Activated CD4-positive, alpha-beta T cell treated with anti-CD3 and anti-CD28 coated beads, Interleukin-2, amount 50 U/mL, for 24 hours (primary cell): ENCODE measurements at regions not wholly inside any gene's neighbourhood (a gene's known extent, or its start where the extent isn't known, plus 50 kb on each side); places are given as distances from the start of the nearest gene placed in this dataset.
"Not testable (repeated sequence)": the region's sequence is repeated elsewhere in the genome, so short reads cannot be mapped to it uniquely, and the experiment has no call there.

Source experiments
- DNase-seq, 2 donors: peaks; one replicate each; pipeline ENCODE4 v3.0.0-alpha.2; 2020; ENCODE audit warnings: low read depth in 1 of 2, low spot score in 1 of 2

GRCh38 chr2:236632295-236633218, 62.9 kb downstream of the ACKR3 start:
- no peak for DNase-seq

GRCh38 chr2:236633219-236633570, 63.6 kb downstream of the ACKR3 start:
- no peak for DNase-seq

DNA sequence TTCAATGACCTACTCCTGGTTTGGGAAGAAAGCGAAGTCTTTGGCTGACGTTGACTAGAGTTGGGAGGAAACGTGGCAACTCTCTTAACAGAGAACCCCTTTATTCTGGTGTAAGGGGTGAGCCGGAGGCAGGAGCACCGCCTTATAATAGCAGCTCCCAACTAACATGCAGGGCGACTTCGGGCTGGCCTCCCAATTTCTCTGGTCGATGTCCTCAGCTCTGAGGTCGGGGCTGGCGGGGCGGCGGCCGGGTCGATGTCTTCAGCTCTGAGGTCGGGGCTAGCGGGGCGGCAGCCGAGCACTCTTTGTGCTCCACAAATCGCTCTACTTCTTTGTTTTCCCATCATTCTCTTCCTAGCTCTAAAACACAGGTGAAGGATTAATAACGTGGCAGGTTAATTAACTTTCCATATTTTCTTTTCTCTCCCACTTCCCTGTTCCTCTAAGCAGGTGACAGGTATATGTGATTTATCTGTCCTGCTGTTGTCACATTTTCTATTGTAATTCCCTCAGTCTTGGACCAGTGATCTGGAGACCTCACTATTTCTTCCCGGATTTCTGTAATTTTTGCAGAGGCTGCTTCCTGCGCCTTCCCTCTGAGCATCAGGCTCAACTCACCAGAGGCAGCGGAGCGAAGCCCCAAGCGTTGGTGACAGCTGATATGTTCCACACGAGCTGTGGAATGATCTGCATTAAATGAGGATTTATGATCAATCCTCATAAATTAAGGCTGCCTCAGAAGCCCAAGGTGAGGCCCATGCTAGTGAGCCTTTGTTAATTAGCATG, 64.3 kb downstream of the ACKR3 start:
- no peak for DNase-seq

DNA sequence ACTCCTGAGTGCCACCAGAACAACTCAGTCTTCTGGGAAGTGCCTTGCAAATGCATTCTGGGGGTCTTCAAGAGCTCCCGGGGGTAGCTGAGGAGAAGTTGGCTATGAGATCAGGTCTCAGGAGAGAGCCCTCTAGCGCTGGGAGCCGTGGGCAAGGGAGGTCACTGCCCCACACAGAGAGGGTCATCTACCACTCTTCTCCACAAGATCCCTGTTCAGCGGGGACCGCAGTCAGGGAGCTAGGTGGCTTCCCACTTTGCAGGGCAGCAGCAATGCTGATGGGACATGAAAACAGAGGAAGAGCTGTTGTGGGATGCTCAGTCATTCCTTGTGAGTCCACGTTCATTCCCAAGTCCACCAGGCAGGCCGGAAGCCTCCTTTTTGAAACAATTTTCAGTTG, 66.6 kb downstream of the ACKR3 start:
- DNase-seq = no peak

GRCh38 chr2:236636714-236637470, 67.3 kb downstream of the ACKR3 start:
- DNase-seq = no peak

GRCh38 chr2:236637686-236638569, 68.3 kb downstream of the ACKR3 start:
- DNase-seq = no peak

GRCh38 chr2:236638707-236639106, 69.1 kb downstream of the ACKR3 start:
- no peak for DNase-seq

DNA sequence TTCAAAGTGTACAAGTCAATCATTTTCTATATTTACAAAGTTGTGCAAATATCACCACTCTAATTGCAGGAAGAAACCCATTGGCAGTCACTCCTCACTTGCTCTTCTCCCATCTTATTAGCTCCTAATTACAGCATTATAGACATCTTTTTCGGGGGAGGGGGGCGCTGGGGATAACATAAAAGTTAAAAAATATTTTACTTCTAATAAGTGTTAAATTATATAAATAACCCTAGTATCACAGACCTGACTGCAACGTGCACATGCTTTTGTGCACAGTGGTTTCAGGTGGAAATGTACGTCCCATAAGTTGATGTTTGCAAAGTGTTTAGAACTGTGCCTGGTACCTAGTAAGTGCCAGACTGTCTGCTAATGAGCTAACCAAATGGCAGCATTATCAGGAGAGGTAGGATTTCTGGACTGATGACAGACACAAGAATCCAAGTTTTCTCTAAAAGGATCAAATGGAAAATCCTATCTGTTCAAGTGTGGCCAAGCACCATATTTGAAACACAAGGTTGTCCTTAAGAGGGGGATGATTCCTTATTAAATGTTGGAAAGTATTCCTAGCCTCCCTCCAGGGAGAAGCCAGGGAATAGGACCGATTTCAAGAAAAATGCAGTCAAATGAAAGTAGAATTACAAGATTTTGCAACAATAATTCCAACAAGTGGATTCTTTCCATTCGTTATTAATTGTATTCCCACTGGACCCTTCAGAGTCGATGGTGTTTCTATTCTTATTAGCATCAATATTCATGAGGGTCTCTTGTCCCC, 70.0 kb downstream of the ACKR3 start:
- no peak for DNase-seq

GRCh38 chr2:236641051-236641726, 71.6 kb downstream of the ACKR3 start:
- DNase-seq = no peak

GRCh38 chr2:236642125-236642524, 72.5 kb downstream of the ACKR3 start:
- no peak for DNase-seq

DNA sequence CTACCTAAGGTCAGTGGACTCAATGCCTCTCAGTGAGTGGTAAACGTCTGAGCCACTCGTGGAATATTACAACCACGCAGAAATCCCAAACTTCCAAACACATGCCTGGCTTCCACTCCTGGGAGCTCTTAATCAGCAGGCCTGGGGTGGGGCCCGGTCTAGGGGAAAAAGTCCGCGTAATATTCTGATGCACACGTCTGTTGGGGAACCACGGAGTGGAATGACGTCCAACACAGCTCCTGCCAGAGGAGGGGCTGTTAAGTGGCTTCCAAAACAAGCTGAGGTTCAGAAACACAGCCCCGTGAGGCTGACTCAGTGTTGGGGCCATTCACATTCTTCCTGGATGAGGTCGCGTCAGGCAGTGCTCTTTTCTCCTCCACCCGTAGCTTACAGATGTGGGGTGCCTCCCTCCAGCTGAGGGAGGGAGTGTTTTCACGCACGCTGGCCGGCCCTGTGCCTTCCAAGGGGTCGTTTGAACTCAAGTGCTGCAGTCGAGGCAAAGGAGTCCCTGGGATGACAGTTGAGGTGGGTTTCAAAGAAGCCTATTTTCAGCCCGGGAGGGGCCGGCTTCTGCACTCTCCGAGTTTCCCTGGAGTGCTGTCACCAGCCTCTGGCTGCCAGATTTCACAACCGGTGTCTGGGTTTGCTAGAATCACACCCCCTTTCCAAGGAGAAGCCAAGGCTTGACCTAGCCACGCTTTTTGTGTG, 73.1 kb downstream of the ACKR3 start:
- DNase-seq = no peak

DNA sequence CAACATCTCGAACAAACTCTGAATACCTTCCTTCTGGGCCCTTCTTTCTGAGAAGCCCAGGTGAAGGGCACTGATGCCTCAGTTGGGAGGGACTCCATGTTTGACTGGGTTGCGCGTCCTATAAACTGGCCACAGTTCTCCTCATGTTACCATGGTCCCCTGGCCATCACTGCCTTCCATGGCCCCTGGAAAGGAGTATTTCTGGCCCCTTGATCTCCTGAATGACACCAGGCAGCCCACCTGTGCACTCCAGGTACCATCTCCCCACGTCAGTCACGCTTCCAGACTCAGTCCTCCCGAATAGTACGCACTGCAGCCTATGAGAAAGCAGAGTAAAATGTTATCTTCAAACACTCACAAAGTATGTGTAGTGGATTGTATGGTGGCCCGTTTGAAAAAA, 73.9 kb downstream of the ACKR3 start:
- DNase-seq = no peak

GRCh38 chr2:236644067-236644466, 74.4 kb downstream of the ACKR3 start:
- no peak for DNase-seq

DNA sequence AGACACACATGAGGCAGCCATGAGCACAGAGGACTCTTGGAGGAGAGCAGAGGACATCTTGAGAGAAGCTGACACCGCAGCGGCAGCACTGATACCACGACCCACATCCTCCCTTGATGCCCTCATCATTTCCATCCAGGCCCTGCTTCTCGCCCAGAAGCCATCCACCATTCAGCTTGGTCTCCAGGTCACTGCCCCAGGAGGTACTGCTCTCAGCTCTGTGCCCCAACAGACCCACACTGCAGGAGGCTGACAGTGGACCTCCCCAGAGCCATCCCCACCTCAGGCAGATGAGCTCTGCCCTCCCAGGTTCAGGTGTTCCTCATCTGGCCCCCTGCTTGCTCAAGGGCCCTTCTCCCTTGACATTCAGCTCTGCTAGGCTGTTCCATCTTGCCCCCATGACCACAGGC, 74.9 kb downstream of the ACKR3 start:
- no peak for DNase-seq

GRCh38 chr2:236645141-236645540, 75.5 kb downstream of the ACKR3 start:
- DNase-seq = not testable (repeated sequence)

DNA sequence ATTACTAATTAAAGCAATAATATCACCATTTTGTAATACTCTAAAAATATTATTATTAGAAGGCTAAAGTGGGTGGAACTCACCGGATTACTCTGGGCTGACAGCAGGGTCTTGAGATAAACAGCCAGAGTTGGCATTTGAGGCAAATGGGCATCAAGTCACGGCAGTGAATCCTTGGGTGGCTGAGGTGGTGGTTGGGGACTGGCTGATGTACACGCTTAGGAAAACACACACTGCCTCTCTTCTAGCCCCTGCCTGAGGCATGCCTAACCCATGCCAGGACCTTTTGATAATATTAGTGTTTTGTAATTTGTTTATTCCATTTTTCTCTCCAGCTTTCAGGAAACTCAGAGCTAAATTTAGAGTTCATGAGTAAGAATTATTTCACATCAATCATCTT, 76.8 kb downstream of the ACKR3 start:
- DNase-seq = no peak

- DNase-seq = no peak
These were observed 77.2 kb downstream of the ACKR3 start for GRCh38 chr2:236646871-236647270.

DNA sequence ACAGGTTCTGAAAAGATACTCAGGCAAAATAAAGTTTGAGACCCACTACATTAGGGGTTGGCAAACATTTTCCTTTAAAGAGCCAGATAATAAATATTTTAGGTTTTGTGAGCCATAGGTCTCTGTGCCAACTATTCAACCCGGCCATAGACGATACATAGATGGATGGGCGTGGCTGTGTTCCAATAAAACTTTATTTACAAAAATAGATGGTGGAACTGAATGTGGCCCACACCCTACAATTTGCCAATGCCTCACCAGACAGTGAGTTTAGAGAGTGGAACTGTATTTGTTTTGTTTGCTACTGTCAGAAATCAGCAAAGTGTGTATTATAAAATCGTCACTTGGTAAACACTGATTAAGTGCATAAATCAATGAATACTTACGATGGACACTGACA, 78.0 kb downstream of the ACKR3 start:
- no peak for DNase-seq

DNA sequence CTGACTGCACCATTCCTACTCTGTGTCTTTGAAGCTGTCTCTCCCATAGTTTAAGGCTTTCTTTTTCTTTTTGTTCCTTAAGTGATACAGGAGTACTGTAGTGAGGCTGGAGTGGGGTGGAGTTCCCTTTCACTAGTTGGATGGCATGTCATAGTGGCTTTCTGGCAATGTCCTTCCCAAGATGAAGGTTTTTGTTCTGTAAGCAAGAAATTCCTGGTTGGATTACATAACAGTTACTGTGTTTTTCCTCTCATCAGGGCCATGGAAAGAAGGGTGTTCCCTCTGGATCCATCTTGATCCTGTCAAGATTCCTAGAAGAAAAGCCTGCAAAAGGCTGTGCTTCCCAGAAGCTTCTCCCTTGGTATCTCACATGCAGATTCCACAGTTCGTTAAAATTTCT, 84.2 kb downstream of the ACKR3 start:
- no peak for DNase-seq
